GM18870 (cell line): ENCODE measurements at regions not wholly inside any gene's neighbourhood (a gene's known extent, or its start where the extent isn't known, plus 50 kb on each side); places are given as distances from the start of the nearest gene placed in this dataset.

ENCODE experiments used
- ATAC-seq: cut with Tn5 transposase; IDR thresholded peaks from one replicate; pipeline ENCODE4 v1.9.1; 2021; ENCODE audit warnings: moderate library complexity; ENCODE audit not compliant: unreplicated experiment

GRCh38 chr2:30339071-30339470 lies 107.7 kb downstream of the LBH start:
- no peak for ATAC-seq

GRCh38 chr2:30341500-30342267 lies 105.4 kb upstream of the LCLAT1 start:
- ATAC-seq: no peak

DNA sequence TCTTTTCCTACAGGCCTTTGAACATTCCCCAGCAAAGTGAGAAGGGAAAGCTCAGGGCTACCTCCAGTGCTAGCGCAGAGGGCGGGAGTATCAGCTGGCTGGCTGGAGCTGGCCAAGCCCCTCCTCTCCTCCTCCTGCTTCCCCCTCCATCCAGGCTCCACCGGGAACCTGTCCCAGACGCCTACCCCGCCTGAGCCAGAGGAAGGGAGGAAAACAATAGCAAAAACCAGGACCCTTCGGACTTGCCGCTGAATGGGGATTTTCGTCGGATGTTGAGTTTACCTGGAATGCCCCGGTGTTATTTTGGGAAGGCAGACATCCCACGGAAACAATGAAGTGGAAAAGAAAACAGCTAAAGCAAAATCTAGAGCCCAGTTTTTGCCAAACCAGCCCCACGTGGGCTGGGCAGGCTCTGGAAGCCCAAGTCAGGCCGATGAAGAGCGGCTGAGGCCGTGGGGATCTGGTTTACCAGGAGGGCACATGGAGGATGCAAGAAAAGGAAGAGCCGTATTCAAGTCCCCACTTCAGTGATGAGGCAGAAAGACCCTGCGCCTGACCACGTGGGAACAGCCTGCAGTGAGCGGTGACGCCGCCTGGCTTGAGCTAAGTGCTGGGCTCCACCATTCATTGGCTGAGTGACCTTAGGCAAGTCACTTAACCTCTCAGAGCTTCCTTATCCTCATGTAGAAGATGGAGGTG lies 100.4 kb upstream of the LCLAT1 start:
- no peak for ATAC-seq

DNA sequence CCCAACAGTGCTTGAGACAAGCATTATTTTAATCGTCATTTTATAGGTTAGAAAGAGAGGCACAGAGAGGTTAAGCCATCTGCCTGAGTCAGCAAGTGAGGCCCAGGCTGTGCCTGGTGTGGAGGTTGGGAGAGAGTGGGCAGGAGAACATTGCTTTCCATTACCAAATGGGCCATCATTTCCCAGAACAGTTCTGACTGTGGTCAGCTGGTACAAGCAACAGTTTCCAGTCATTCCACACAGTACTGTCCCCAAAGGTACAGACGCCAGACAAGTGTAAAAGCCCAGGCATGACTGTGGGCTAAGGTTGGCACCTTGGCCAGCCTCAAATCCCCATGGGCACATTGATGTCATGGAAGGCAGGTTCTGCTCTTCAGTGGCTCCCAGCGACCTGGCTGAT lies 98.2 kb upstream of the LCLAT1 start:
- ATAC-seq: no peak

GRCh38 chr2:30349691-30350090 lies 97.4 kb upstream of the LCLAT1 start:
- no peak for ATAC-seq

- no peak for ATAC-seq
These were observed 95.9 kb upstream of the LCLAT1 start for GRCh38 chr2:30351116-30351515.

DNA sequence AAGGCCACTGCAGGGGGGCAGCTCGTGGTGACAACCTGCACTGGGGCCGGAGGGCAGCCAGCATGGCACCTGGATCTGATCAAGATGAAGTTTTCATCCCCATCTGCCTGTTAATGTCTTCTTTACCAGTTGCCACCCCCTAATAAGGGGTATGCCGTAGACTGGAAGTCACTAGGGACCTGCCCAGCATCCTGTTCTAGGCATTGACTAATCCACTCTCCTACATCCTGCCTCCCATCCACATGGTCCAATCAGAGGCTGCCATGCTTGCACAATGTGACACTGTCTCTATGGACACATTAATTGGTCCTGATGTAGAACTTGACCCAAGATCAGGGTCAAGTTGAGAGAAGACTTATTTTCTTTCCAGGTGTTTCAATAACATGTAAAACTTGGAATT lies 95.1 kb upstream of the LCLAT1 start:
- no peak for ATAC-seq

DNA sequence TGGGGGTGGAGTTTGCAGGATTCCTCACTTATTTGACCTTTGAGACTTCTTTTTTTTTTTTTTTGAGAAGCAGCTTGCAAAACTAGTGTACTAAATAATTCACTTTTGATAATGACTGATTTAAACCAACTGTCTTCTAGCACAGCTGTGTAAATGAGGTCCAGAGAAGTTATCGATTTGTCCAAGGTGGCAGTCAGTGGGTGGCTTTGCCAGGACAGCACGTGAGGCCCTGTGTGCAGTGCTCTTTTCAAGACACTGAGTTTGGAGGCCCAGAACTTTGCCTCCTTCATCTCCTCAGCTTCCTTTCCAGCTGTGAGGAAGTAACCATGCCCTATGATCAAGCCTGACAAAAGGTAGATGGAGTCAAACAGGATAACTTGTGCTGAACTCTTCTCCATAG lies 92.9 kb upstream of the LCLAT1 start:
- ATAC-seq: no peak

- ATAC-seq: no peak
These were observed 92.4 kb upstream of the LCLAT1 start for GRCh38 chr2:30354621-30355020.

- ATAC-seq: no peak
These were observed 91.7 kb upstream of the LCLAT1 start for GRCh38 chr2:30355306-30355705.

DNA sequence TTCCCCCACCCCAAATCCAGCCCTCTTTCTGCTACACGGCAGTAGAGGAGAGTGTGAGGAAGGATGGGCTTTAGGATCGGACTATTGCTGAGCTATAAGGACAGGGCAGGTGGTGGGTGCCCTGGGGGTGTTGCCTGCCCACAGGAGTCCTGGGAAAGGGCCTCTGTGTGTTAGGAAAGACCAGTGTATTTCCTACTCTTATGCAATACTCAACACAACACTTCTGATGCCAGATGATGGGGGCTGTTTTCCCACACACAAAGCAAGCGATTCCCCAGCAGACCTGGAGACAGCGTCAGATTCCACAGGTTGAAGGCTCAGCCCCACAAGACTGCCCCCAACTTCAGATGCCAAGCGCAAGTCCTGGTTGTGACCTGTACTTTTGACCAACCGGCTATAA lies 91.0 kb upstream of the LCLAT1 start:
- no peak for ATAC-seq

DNA sequence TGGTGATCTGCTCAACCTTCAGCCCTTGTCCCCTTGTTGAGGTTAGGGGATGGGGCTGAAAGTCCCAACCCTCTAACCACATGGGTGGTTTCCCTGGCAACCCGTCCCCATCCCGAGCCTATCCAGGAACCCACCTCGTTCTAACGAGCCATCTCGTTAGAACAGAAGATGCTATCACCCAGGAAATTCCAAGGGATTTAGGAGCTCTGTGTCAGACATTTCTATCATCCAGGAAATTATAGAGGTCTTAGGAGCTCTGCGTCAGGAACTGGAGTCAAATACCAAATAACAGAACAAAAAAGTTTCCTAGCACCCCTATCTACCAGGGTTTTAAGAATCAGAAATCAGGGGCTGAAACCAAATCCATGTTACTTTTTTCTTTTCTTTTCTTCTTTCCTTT lies 90.3 kb upstream of the LCLAT1 start:
- no peak for ATAC-seq

DNA sequence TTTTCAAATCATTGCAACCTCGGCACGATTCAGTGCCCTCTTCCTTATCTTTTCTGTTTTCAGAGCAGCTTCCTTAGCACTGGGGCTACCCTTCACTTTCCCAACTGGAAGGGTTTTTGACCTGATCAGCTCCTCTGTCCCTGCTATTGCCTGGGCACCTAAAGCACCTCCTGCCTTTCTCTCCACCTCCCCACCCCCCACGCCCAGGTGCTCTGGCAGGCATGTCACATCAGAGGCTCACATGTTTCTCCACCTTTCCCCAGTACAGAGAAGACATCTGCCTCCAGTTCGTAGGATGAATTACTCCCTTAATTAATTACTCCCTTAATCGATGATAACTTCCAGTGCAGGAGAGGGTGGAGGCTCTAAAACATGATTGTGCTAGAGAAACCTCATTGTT lies 88.7 kb upstream of the LCLAT1 start:
- no peak for ATAC-seq

GRCh38 chr2:30358842-30359241 lies 88.2 kb upstream of the LCLAT1 start:
- ATAC-seq: no peak

DNA sequence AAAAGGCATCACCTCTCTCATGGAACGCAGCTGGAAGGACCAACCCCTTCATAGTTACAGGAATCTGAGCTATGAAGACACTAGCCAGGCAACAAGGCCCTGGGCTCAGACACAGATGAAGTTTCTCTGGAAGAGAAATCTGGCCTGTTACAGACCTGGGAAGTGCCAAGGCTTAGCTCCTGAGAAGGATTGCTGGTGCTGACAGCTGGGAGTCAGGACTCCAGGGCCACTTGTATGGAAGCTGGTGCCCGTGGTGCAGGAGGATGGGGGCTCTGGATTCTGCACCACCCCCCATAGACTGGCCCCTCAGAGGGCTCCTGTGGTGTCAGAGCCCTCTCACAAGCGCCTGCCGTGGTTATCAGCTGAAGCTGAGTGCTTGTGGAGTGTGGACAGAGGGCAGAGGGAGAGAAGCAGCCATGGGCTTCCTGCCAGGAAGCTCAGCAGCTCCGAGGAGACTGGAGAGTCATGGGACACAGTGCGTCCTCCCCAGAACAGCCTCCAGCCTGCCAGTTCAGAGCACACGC lies 87.3 kb upstream of the LCLAT1 start:
- no peak for ATAC-seq

DNA sequence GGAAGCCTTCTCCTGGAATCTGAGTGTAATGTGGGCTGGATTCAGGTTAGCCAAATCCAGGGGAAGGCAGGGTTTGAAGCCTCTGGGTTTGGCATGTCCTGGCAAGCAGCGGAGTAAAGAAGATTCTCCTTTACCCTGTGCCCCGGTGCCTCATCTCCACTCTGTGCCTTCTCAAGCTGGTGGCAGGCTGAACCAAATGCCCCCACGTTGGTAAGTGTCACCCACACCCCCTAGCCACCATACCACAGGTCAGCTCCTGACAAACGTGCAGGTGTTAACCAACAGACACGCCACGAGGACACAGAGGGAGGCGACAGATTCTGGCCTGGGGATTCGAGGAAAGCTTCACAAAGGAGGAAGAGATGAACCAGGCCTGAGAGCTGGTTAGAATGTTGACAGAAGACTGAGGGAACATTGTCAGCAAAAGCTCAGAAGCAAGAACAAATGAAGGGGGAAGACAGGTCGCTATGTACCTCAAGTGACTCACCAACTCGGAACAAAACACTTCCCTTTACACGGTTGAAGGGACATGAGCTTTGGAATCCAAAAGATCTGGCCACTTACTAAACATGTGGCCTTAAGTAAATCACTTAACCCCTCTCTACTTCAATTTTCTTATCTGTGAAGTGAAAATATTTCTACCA lies 85.2 kb upstream of the LCLAT1 start:
- no peak for ATAC-seq

- ATAC-seq: no peak
These were observed 84.5 kb upstream of the LCLAT1 start for GRCh38 chr2:30362468-30363081.

- no peak for ATAC-seq
These were observed 83.6 kb upstream of the LCLAT1 start for GRCh38 chr2:30363406-30363805.

DNA sequence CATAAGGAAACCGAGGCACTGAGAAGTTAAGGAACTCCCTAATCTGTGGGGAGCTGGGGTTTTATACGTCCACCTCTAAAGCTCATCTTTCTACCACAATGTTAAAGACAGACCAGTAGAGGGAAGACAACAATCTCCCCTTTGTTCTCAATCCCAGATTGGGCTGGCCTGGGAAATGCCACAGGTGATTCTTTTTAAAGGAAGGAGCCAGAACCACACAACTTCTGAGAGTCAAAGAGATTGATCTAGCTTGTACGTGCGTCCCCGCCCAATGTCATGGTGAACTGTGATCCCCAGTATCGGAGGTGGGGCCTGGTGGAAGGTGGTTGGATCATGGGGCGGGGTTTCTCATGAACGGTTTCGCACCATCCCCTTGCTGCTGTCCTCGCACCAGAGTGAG lies 81.8 kb upstream of the LCLAT1 start:
- ATAC-seq: no peak

GRCh38 chr2:30366199-30366691 lies 80.8 kb upstream of the LCLAT1 start:
- no peak for ATAC-seq
